A673 (cell line): ENCODE measurements at regions not wholly inside any gene's neighbourhood (a gene's known extent, or its start where the extent isn't known, plus 50 kb on each side); places are given as distances from the start of the nearest gene placed in this dataset.

Experiments used
- EZH2 ChIP-seq: fragments of 200-600 bp; sonication (generic); IDR thresholded peaks from 2 replicates; pipeline ENCODE4 v1.6.1; 2017; ENCODE audit warnings: borderline replicate concordance, low read depth, mild to moderate bottlenecking, mixed read lengths, antibody characterized with exemption, low read length; ENCODE audit not compliant: poor library complexity, severe bottlenecking
- TF ChIP-seq, protein P1 (sequence below): fragments of 300-800, 200-600 bp; sonication (generic); conservative IDR thresholded peaks from 2 replicates; pipeline ENCODE4 v1.5.1; 2017; ENCODE audit warnings: low read depth, mild to moderate bottlenecking, antibody characterized with exemption, low read length, moderate library complexity, mixed read lengths

DNA sequence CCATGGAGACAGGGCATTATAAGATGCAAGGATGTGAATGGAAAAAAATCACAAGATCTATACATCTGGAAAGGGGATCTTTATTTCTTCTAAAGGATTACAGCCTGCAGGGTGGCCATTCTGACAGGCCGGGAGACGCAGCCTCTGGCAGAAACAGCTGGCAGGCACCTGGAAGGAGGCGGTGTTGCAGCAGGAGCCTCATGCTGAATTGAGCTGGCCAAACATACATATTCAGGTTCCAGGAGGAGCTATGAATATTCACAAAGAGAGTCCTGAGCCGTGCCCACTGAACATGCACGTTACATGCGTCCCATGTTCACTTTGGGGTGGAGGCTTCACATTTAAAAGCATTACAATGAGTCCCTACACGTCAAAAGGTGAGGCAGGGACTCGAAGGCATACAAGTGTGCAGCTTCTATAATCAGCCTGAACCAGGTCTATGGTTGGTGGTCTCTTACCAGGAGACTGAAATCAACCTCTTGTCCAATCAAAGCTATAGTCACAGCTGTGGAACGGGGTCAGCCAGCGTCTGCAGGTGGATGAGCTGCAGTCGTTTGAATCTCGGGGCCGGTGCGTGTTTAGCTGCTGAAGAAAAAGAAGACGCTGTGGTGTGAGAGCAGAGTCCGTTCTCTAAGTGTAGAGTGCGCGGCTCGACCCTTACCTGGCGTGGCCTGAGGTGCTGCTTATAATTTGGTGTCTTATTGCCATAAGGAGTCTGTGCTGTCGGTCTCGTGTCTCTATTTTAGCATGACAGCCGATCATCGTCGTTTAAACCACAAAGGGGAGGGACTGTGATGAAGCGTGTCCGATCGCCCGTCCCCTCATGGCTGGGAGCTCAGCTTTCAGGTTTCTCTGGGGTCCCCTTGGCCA, 183.0 kb downstream of the ETS2 start:
- TF ChIP-seq, protein P1, sequence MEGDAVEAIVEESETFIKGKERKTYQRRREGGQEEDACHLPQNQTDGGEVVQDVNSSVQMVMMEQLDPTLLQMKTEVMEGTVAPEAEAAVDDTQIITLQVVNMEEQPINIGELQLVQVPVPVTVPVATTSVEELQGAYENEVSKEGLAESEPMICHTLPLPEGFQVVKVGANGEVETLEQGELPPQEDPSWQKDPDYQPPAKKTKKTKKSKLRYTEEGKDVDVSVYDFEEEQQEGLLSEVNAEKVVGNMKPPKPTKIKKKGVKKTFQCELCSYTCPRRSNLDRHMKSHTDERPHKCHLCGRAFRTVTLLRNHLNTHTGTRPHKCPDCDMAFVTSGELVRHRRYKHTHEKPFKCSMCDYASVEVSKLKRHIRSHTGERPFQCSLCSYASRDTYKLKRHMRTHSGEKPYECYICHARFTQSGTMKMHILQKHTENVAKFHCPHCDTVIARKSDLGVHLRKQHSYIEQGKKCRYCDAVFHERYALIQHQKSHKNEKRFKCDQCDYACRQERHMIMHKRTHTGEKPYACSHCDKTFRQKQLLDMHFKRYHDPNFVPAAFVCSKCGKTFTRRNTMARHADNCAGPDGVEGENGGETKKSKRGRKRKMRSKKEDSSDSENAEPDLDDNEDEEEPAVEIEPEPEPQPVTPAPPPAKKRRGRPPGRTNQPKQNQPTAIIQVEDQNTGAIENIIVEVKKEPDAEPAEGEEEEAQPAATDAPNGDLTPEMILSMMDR, result no peak
- TF ChIP-seq EZH2, result no peak
